ENCODE measurements at regions not wholly inside any gene's neighbourhood (a gene's known extent, or its start where the extent isn't known, plus 50 kb on each side); places are given as distances from the start of the nearest gene placed in this dataset.

DNA sequence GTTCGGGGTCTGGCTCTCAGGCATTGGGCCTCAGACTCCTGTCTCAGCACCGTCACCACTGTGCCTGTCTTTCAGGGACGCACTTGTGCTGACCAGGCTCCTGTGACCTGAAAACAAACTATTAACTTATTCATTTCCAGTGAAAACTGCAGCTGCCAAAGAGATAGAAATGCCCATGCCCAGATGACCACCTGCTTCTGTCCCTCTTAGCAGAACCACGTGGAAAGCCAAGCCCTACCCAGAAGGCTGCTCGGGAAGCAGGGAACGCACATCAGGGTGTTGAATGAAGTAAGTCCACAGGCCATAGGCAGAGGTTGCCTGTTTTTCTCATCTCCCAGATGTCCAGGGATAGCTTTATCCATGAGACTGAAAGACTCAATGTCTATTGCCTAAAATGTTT, 219.3 kb downstream of the EBLN2 start:
- DNase-seq (ENCODE audit: low read depth): no peak
- no peak overlapping the region for H3K4me3 ChIP-seq (ENCODE audit: low read depth, low read length)
- TF ChIP-seq, protein P1, sequence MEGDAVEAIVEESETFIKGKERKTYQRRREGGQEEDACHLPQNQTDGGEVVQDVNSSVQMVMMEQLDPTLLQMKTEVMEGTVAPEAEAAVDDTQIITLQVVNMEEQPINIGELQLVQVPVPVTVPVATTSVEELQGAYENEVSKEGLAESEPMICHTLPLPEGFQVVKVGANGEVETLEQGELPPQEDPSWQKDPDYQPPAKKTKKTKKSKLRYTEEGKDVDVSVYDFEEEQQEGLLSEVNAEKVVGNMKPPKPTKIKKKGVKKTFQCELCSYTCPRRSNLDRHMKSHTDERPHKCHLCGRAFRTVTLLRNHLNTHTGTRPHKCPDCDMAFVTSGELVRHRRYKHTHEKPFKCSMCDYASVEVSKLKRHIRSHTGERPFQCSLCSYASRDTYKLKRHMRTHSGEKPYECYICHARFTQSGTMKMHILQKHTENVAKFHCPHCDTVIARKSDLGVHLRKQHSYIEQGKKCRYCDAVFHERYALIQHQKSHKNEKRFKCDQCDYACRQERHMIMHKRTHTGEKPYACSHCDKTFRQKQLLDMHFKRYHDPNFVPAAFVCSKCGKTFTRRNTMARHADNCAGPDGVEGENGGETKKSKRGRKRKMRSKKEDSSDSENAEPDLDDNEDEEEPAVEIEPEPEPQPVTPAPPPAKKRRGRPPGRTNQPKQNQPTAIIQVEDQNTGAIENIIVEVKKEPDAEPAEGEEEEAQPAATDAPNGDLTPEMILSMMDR (IDR thresholded peaks at IDR 0.05; ENCODE audit: insufficient read depth, low read length): no peak

DNA sequence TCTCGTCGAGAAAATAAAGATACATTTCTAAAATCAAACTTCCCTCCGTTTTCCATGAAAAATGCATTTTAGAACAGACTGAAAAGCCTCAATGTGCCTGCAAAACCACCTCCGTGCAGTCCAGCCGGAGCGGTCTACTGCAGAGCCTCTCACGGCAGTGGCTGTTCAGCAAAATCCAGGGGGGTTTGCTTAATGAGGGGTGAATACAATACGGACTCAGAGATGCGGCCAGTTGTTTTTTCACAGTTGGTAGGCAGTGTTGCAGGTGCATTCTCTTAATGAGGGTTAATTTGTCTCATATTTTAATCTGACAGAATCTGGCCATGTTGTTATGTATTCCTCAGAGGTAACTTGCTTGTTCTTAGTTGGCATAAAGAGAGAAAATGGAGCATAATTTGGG, 223.0 kb downstream of the EBLN2 start:
- no peak overlapping the region for H3K4me3 ChIP-seq (ENCODE audit: low read depth, low read length)
- TF ChIP-seq, protein P1 (IDR thresholded peaks at IDR 0.05; ENCODE audit: insufficient read depth, low read length): no peak
- no peak for DNase-seq (ENCODE audit: low read depth)

DNA sequence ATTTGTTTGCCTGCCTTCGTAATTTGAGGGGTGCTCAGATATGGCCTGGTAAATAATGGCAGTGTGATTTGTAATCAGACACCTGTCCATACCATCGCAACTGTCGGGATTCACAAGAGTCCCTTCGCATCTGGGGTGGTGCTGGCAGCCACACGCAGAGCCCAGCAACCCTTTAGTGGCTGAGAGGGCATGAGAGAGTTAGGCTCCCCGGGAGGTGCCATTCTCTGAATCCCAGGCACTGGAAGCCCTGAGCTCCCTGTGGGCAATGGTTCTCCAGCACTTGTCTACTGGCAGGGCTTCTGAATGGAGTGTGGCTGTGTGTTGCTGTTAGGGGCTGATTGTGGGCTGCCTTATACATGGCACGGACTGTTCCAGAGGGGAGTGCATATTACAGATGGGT, 230.1 kb downstream of the EBLN2 start:
- H3K4me3 ChIP-seq (ENCODE audit: low read depth, low read length): no peak overlapping the region

DNA sequence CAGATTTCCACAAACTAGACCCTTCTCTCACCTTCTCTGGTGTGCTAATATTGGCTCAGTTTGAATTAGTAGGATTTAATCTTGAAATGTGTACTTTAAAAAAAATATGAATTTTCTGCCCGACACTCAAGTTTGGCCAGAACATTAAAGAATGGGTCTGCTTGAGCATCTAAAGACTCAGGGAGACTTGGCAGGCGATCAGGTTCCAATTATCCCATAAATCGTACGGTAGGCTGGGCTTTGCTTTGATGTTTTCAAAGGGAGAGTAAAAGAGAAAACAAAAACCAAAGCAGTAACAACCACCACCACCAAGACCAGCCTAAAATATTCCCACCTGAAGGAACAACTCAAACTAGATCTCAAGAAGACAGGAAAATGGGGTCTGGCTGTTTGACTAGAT, 230.8 kb downstream of the EBLN2 start:
- H3K4me3 ChIP-seq (ENCODE audit: low read depth, low read length): no peak overlapping the region
- no peak for DNase-seq (ENCODE audit: low read depth)
- TF ChIP-seq, protein P1 (IDR thresholded peaks at IDR 0.05; ENCODE audit: insufficient read depth, low read length): no peak

More for the DNA sequence above, 230.1 kb downstream of the EBLN2 start:
- TF ChIP-seq, protein P1 (IDR thresholded peaks at IDR 0.05; ENCODE audit: insufficient read depth, low read length): no peak
- no peak for DNase-seq (ENCODE audit: low read depth)

DNA sequence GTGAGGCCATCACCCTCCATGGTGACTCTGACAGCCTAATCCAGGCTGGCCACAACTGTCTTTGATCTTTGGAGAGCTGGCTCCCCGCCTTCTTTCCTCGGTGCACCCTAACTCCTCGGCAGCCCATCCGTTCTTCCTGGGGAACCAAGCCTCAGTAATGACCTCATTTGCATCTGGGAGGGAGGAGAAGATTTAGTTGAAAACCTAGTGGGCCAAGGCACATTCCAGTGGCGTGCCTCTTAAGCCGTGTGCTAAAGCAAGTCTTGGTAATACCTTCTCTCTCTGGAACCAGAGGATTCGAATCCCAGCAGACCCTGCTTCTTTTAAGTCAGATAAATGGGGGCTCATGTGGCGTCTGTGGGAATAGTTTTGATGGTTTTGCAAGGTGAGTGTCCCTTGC, 233.1 kb downstream of the EBLN2 start:
- TF ChIP-seq, protein P1 (IDR thresholded peaks at IDR 0.05; ENCODE audit: insufficient read depth, low read length): no peak
- no peak overlapping the region for H3K4me3 ChIP-seq (ENCODE audit: low read depth, low read length)
- no peak for DNase-seq (ENCODE audit: low read depth)

DNA sequence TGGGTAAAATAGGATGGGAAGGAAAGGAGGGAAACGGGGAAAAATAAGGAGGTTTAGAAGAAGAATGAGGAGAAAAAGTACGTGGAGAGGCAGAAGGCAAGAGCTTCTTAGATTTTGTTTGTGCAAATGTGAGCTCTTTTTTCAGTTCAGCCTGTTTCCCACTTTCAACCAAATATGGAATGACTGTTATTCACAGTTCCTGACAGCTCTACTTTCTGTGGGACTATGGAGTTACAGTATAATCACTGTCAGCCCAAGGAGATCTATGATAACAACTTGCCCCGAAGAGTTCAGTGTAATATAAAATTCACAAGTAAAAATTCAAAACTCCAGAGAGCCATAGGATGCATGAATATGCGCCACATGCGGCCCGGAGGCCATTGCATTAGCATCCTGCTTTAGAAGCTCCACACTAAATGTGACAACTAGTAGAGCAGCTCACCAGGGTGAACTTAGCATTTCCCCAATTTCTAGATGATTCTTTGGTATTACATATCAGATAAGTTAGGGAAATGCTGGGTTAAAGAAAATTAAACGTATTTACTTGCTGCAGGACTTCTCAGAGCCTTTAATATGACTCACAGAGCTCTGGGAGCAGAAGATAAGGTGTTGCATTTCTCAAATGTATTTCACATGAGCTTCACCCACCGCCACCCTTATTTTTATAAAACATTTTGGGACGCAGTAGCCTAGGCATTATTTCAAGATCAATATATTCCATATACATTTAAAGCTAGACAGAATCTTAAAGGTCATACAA, 234.6 kb downstream of the EBLN2 start:
- TF ChIP-seq, protein P1 (IDR thresholded peaks at IDR 0.05; ENCODE audit: insufficient read depth, low read length): no peak
- no peak for DNase-seq (ENCODE audit: low read depth)
- no peak overlapping the region for H3K4me3 ChIP-seq (ENCODE audit: low read depth, low read length)

DNA sequence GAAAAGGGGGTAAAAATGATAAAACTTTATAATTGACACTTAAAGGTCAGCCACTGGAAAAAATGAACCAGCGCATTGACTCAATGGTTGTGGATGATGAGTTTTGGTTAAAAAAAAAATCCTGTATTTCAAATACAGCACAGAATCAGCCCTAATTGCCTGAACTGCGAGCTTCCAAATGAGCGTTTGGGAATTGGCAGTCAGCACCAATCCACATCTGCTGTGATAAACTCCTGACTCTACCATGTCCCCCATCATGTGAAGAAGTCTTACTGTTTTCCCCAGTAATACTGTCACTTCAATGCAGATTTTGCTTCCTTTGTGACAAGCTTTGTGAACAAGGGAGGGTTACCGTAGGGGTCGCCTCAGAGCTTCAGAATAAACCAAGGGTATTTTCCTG, 235.4 kb downstream of the EBLN2 start:
- DNase-seq (ENCODE audit: low read depth): no peak
- TF ChIP-seq, protein P1 (IDR thresholded peaks at IDR 0.05; ENCODE audit: insufficient read depth, low read length): no peak
- no peak overlapping the region for H3K4me3 ChIP-seq (ENCODE audit: low read depth, low read length)

All from fibroblast of the aortic adventitia (primary cell).